ENCODE measurements at regions not wholly inside any gene's neighbourhood (a gene's known extent, or its start where the extent isn't known, plus 50 kb on each side); places are given as distances from the start of the nearest gene placed in this dataset.

DNA sequence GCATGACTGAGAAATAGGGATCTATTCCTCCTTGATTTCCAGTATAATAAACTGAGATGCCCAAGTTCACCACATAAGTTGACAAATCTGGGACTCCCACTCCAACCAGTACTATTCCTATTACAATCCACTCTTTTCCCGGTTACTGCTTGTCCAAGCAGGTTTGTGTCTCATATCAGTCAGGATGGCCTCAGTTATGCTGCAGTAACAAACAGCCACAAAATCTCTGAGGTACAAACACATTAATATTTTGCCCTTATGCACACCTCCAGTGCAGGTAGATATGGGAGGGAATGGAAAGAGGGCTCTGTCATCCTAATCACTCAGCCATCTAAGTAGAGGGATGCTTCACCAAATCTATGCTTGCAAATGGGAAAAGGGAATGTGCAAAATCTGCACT lies 207.8 kb downstream of the RAB28 start:
- Histone ChIP-seq H3K27me3 (ENCODE audit: control insufficient read depth in 2 of 2, insufficient read depth in 2 of 2, low read length in 2 of 2) (no peaks in the 10 kb centered on the region), H3K36me3 (replicated peaks in 1 of 2; ENCODE audit: control insufficient read depth in 1 of 2, insufficient read depth in 2 of 2, low read length in 2 of 2) (no peaks in the 10 kb centered on the region), H2AFZ (ENCODE audit: insufficient read depth, low read depth, low read length, poor library complexity, severe bottlenecking) (no peak overlapping the region), H3K27ac (ENCODE audit: low read depth in 1 of 2, low read length in 2 of 2) (no peak overlapping the region), H3K79me2 (ENCODE audit: insufficient read depth, low read length) (no peaks in the 10 kb centered on the region), H3K9me3 (replicated peaks in 1 of 2; ENCODE audit: control insufficient read depth in 1 of 2, insufficient read depth in 1 of 2, low read length in 2 of 2) (peaks cover 22 to 35% of the 10 kb centered on the region in 2 donors), H3K4me1 (ENCODE audit: control insufficient read depth in 1 of 2, insufficient read depth in 2 of 2, low read length in 2 of 2) (no peaks in the 10 kb centered on the region), H4K20me1 (ENCODE audit: insufficient read depth, low read length) (no peaks in the 10 kb centered on the region), H3K4me3 (replicated peaks in 1 of 3; ENCODE audit: low read depth in 2 of 3, low read length in 3 of 3) (no peak overlapping the region), H3K4me2 (replicated peaks; ENCODE audit: extremely low read depth, low read length, poor library complexity, severe bottlenecking) (no peak overlapping the region), H3K9ac (ENCODE audit: insufficient read depth, low read length, poor library complexity, severe bottlenecking) (no peak overlapping the region)
- H3K4me3 Mint-ChIP-seq = no peak overlapping the region
- no peak for DNase-seq
- peaks cover 15 to 45% (median 26%) of the 10 kb centered on the region in 7 donors for H3K9me3 Mint-ChIP-seq
- H3K4me1 Mint-ChIP-seq = no peaks in the 10 kb centered on the region
- H3K27me3 Mint-ChIP-seq (ENCODE audit: low read depth in 3 of 3) = no peaks in the 10 kb centered on the region
- intact Hi-C loops (cut with micrococcal nuclease) = no loop called here
- 75% methylated on average over 1 of the region's 1 CpG for WGBS (ENCODE audit: insufficient coverage)
- no peaks in the 10 kb centered on the region for H3K36me3 Mint-ChIP-seq
- no peak for TF ChIP-seq CTCF (IDR thresholded peaks at IDR 0.05)
- no peak overlapping the region for H3K27ac Mint-ChIP-seq

- Histone ChIP-seq H3K27me3 (ENCODE audit: control insufficient read depth in 2 of 2, insufficient read depth in 2 of 2, low read length in 2 of 2) (no peaks in the 10 kb centered on the region), H3K4me2 (replicated peaks; ENCODE audit: extremely low read depth, low read length, poor library complexity, severe bottlenecking) (no peak overlapping the region), H3K9ac (ENCODE audit: insufficient read depth, low read length, poor library complexity, severe bottlenecking) (no peak overlapping the region), H3K36me3 (replicated peaks in 1 of 2; ENCODE audit: control insufficient read depth in 1 of 2, insufficient read depth in 2 of 2, low read length in 2 of 2) (no peaks in the 10 kb centered on the region), H2AFZ (ENCODE audit: insufficient read depth, low read depth, low read length, poor library complexity, severe bottlenecking) (no peak overlapping the region), H3K27ac (ENCODE audit: low read depth in 1 of 2, low read length in 2 of 2) (no peak overlapping the region), H4K20me1 (ENCODE audit: insufficient read depth, low read length) (no peaks in the 10 kb centered on the region), H3K9me3 (replicated peaks in 1 of 2; ENCODE audit: control insufficient read depth in 1 of 2, insufficient read depth in 1 of 2, low read length in 2 of 2) (peaks cover 3 to 5% of the 10 kb centered on the region in 2 donors), H3K4me3 (replicated peaks in 1 of 3; ENCODE audit: low read depth in 2 of 3, low read length in 3 of 3) (no peak overlapping the region), H3K79me2 (ENCODE audit: insufficient read depth, low read length) (no peaks in the 10 kb centered on the region), H3K4me1 (ENCODE audit: control insufficient read depth in 1 of 2, insufficient read depth in 2 of 2, low read length in 2 of 2) (no peaks in the 10 kb centered on the region)
- TF ChIP-seq CTCF (IDR thresholded peaks at IDR 0.05) = no peak
- no peak overlapping the region for H3K27ac Mint-ChIP-seq
- intact Hi-C loops (cut with micrococcal nuclease) = no loop called here
- no peak overlapping the region for H3K4me3 Mint-ChIP-seq
- H3K36me3 Mint-ChIP-seq = no peaks in the 10 kb centered on the region
- DNase-seq = no peak
- H3K27me3 Mint-ChIP-seq (ENCODE audit: low read depth in 3 of 3) = no peaks in the 10 kb centered on the region
- WGBS (ENCODE audit: insufficient coverage) = no CpG with 5 or more reads among the region's 3 CpGs
- peaks cover 3 to 21% (median 11%) of the 10 kb centered on the region in 7 donors for H3K9me3 Mint-ChIP-seq
- H3K4me1 Mint-ChIP-seq = no peaks in the 10 kb centered on the region
Observed at GRCh38 chr4:13268703-13269102, 215.4 kb downstream of the RAB28 start.
